Common myeloid progenitor, CD34-positive (primary cell): ENCODE measurements at regions not wholly inside any gene's neighbourhood (a gene's known extent, or its start where the extent isn't known, plus 50 kb on each side); places are given as distances from the start of the nearest gene placed in this dataset.

Experiments
- CTCF ChIA-PET: fragments of 350-600 bp; sonication (Branson Sonifier 250); formaldehyde crosslinking; loops from one replicate; lab custom pipeline; 2021; ENCODE audit warnings: antibody characterized with exemption; lab: Charles Lee
- POLR2A ChIA-PET: fragments of 350-600 bp; sonication (Branson Sonifier 250); formaldehyde crosslinking; loops from one replicate; lab custom pipeline; 2021; ENCODE audit warnings: antibody characterized with exemption; lab: Charles Lee
- DNase-seq, 3 donors: peaks; one replicate each; pipeline versions ENCODE4 v3.0.0 to v3.0.0-alpha.2; 2013
- H3K27ac ChIP-seq, 2 experiments: 1 replicate in 1 of 2; 2 replicates in 1 of 2; pipeline ENCODE4 v1.7.0; 2013; ENCODE audit warnings: inconsistent platforms in 2 of 2, low read length in 2 of 2, mild to moderate bottlenecking in 2 of 2, low read depth in 1 of 2, moderate library complexity in 1 of 2; ENCODE audit not compliant: severe bottlenecking in 2 of 2, insufficient read depth in 1 of 2, poor library complexity in 1 of 2
- H3K27me3 ChIP-seq, 5 experiments: replicated peaks in 2 of 5; 1 replicate in 3 of 5; 2 replicates in 2 of 5; pipeline versions ENCODE4 v1.6.1 to v1.7.0; 2013; ENCODE audit warnings: low read length in 4 of 5, mild to moderate bottlenecking in 2 of 5, moderate library complexity in 2 of 5, inconsistent platforms in 1 of 5; ENCODE audit not compliant: insufficient read depth in 5 of 5, control insufficient read depth in 4 of 5
- H3K36me3 ChIP-seq, 4 experiments: 1 replicate in 2 of 4; 2 replicates in 2 of 4; pipeline versions ENCODE4 v1.6.1 to v1.7.0; 2013; ENCODE audit warnings: low read length in 3 of 4, control low read depth in 1 of 4, mild to moderate bottlenecking in 1 of 4; ENCODE audit not compliant: control insufficient read depth in 4 of 4, insufficient read depth in 4 of 4
- H3K4me1 ChIP-seq, 4 experiments: 1 replicate in 3 of 4; 2 replicates in 1 of 4; pipeline versions ENCODE4 v1.6.1 to v1.7.1; 2013; ENCODE audit warnings: low read length in 3 of 4, mild to moderate bottlenecking in 3 of 4, control low read depth in 1 of 4, inconsistent platforms in 1 of 4, moderate library complexity in 1 of 4; ENCODE audit not compliant: control insufficient read depth in 4 of 4, insufficient read depth in 4 of 4; ENCODE audit errors: control extremely low read depth in 1 of 4
- H3K4me3 ChIP-seq, 7 experiments: 1 replicate in 4 of 7; 2 replicates in 3 of 7; pipeline versions ENCODE4 v1.5.1 to v1.7.0; 2013; ENCODE audit warnings: mild to moderate bottlenecking in 7 of 7, low read length in 6 of 7, moderate library complexity in 6 of 7, inconsistent platforms in 2 of 7, low read depth in 2 of 7, control low read depth in 1 of 7; ENCODE audit not compliant: insufficient read depth in 4 of 7, control insufficient read depth in 1 of 7; ENCODE audit errors: extremely low read depth in 1 of 7
- H3K9me3 ChIP-seq, 5 experiments: 1 replicate in 4 of 5; 2 replicates in 1 of 5; pipeline versions ENCODE4 v1.6.1 to v1.7.1; 2013; ENCODE audit warnings: low read length in 4 of 5, mild to moderate bottlenecking in 2 of 5, inconsistent platforms in 1 of 5, low read depth in 1 of 5, moderate library complexity in 1 of 5; ENCODE audit not compliant: control insufficient read depth in 4 of 5, insufficient read depth in 2 of 5; ENCODE audit errors: control extremely low read depth in 1 of 5
- WGBS: methylation state at CpG from one replicate; pipeline ENCODE4 v1.1.5; 2013; ENCODE audit not compliant: insufficient coverage; 5-methylcytosine and 5-hydroxymethylcytosine counted together

DNA sequence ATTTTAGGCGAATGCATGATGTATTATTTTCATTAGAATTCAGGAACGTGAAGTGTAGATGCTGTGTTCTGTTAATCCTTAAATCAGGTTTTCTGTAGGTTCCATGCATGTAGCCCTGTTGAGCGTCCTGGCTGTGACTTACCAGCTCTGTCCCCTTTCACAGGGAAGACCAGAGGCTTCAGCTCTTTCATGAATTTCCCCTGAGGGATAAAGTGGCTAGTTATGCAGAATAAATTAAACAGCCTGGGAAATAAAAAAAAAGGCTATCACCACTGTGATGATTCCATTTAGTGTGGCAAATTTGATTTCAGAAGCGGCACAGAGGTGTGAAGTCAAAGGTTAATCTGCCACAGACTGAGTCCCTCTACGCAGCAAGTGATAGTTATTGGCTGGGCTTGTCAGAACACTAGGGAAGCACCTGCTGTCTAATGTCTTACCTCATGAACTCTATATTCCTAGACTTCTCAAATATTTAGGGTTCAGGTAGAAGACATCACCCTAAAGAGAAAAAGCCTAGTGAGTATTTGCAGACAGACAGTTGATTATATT lies 61.6 kb upstream of the LINC00305 start:
- no peak for DNase-seq
- Histone ChIP-seq H3K27ac (no peak overlapping the region), H3K4me1 (peaks cover 0 to 20% (median 3%) of the 10 kb centered on the region in 4 experiments), H3K27me3 (no peaks in the 10 kb centered on the region), H3K9me3 (no peaks in the 10 kb centered on the region), H3K4me3 (no peak overlapping the region), H3K36me3 (no peaks in the 10 kb centered on the region)
- POLR2A ChIA-PET, result interaction anchor here (0.5 kb wide), 1 partner anchor 262 kb away, joined by 3 read pairs; no protein-coding TSS in a partner anchor
- CTCF ChIA-PET, result no interaction called here
- WGBS, result 100% methylated on average over 2 of the region's 5 CpGs

- POLR2A ChIA-PET, result no interaction called here
- H3K9me3 ChIP-seq, result no peaks in the 10 kb centered on the region
- no peaks in the 10 kb centered on the region for H3K27me3 ChIP-seq
- H3K4me1 ChIP-seq, result peaks cover 0 to 20% (median 3%) of the 10 kb centered on the region in 4 experiments
- CTCF ChIA-PET, result no interaction called here
- no peak for DNase-seq
- 96% methylated on average over 4 of the region's 8 CpGs for WGBS
- H3K4me3 ChIP-seq, result peak overlapping the region in 1 of 7 experiments; percentile 81
- H3K27ac ChIP-seq, result no peak overlapping the region
- H3K36me3 ChIP-seq, result no peaks in the 10 kb centered on the region
These were observed 59.6 kb upstream of the LINC00305 start for GRCh38 chr18:64208516-64208915.

DNA sequence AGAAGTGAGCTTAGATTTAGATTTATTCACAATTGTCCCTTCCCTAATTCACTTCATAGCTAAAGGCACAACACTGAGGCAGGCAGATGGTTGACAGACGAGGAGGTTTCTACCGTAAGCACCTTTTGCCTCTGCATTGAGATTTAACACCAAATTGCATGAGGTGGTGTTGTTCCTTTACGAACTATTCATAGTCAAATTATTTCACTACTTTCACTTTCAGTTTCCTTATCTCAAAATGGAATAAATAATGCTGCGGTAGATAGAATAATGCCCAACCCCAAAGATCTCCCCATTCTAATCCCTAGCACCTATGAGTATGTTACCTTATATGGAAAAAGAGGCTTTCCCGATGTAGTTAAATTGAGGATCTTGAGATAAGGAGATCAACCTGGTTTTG lies 58.9 kb upstream of the LINC00305 start:
- no CpG with 5 or more reads among the region's 5 CpGs for WGBS
- H3K27ac ChIP-seq, result peak overlapping the region in 1 of 2 experiments; percentile 27
- ChIA-PET POLR2A (no interaction called here), CTCF (no interaction called here)
- DNase-seq, result peak; percentile 17 to 66 (median 55)
- H3K4me1 ChIP-seq, result peaks cover 0 to 24% (median 6%) of the 10 kb centered on the region in 4 experiments
- no peaks in the 10 kb centered on the region for H3K36me3 ChIP-seq
- H3K9me3 ChIP-seq, result no peaks in the 10 kb centered on the region
- H3K4me3 ChIP-seq, result peak overlapping the region in 5 of 7 experiments; percentile 33 to 81 (median 61)
- H3K27me3 ChIP-seq, result no peaks in the 10 kb centered on the region

DNA sequence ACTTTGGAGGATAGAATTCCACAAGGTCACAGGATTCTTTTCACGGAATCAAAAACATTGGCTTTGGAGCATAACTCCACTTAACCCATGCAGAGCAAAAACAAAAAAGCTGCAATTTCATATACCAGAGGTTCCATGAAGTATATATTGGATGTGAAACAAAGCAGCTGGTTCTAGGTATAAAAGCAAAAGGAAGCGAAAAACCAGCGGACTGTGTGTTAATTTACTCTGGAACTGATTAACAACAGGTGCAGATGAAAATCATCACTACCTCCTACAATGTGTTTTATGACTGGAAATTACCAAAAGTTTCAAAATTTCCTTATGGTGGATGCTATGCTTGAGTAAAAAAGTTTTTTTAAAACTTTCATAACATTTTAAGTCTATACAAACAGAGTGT lies 54.4 kb upstream of the LINC00305 start:
- POLR2A ChIA-PET, result no interaction called here
- Histone ChIP-seq H3K36me3 (no peaks in the 10 kb centered on the region), H3K27ac (no peak overlapping the region), H3K27me3 (no peaks in the 10 kb centered on the region), H3K9me3 (no peaks in the 10 kb centered on the region), H3K4me1 (peaks cover 0 to 22% (median 9%) of the 10 kb centered on the region in 4 experiments), H3K4me3 (peak overlapping the region in 1 of 7 experiments; percentile 44)
- WGBS, result no CpG with 5 or more reads among the region's 3 CpGs
- DNase-seq, result peak in 2 of 3 donors; percentile 6 to 14
- CTCF ChIA-PET, result no interaction called here

GRCh38 chr18:64202863-64203262 lies 54.0 kb upstream of the LINC00305 start:
- Histone ChIP-seq H3K9me3 (no peaks in the 10 kb centered on the region), H3K36me3 (no peaks in the 10 kb centered on the region), H3K4me3 (peak overlapping the region in 3 of 7 experiments; percentile 1 to 44 (median 6)), H3K27me3 (no peaks in the 10 kb centered on the region), H3K4me1 (peaks cover 0 to 18% (median 9%) of the 10 kb centered on the region in 4 experiments), H3K27ac (no peak overlapping the region)
- DNase-seq, result peak; percentile 15 to 57 (median 54)
- ChIA-PET CTCF (no interaction called here), POLR2A (no interaction called here)
- 27% methylated on average over 4 of the region's 7 CpGs for WGBS

- H3K36me3 ChIP-seq, result no peaks in the 10 kb centered on the region
- no peaks in the 10 kb centered on the region for H3K9me3 ChIP-seq
- no peak for DNase-seq
- H3K4me1 ChIP-seq, result peaks cover 0 to 13% (median 9%) of the 10 kb centered on the region in 4 experiments
- ChIA-PET CTCF (no interaction called here), POLR2A (no interaction called here)
- 89% methylated on average over 5 of the region's 6 CpGs for WGBS
- H3K27ac ChIP-seq, result no peak overlapping the region
- peak overlapping the region in 1 of 7 experiments; percentile 44 for H3K4me3 ChIP-seq
- H3K27me3 ChIP-seq, result no peaks in the 10 kb centered on the region
These were observed 53.4 kb upstream of the LINC00305 start for GRCh38 chr18:64202210-64202836.

GRCh38 chr18:64201781-64202180 lies 52.9 kb upstream of the LINC00305 start:
- 90% methylated on average over 2 of the region's 2 CpGs for WGBS
- Histone ChIP-seq H3K4me3 (no peak overlapping the region), H3K27ac (no peak overlapping the region), H3K27me3 (no peaks in the 10 kb centered on the region), H3K9me3 (no peaks in the 10 kb centered on the region), H3K4me1 (peaks cover 0 to 12% (median 9%) of the 10 kb centered on the region in 4 experiments), H3K36me3 (no peaks in the 10 kb centered on the region)
- ChIA-PET CTCF (no interaction called here), POLR2A (no interaction called here)
- DNase-seq, result no peak
